WTC11 (cell line): ENCODE measurements at regions not wholly inside any gene's neighbourhood (a gene's known extent, or its start where the extent isn't known, plus 50 kb on each side); places are given as distances from the start of the nearest gene placed in this dataset.
A peak's percentile ranks its signal among the peaks of the same experiment; 100 is the strongest.

Source experiments
- ATAC-seq: fragments of 200-7000 bp; cut with Tn5 transposase; 2 replicates; pipeline ENCODE4 v1.10.0; 2021; ENCODE audit warnings: mild to moderate bottlenecking, moderate library complexity
- CTCF ChIA-PET: fragments of 300-600 bp; sonication (Branson Sonifier 250); formaldehyde crosslinking; loops from one replicate; lab custom pipeline; 2021; ENCODE audit warnings: antibody characterized with exemption; lab: Charles Lee
- POLR2A ChIA-PET: fragments of 350-600 bp; sonication (Branson Sonifier 250); formaldehyde crosslinking; loops from one replicate; lab custom pipeline; 2021; ENCODE audit warnings: antibody characterized with exemption; lab: Charles Lee
- DNase-seq: peaks from one replicate; pipeline ENCODE4 v3.0.0; 2021; ENCODE audit warnings: low spot score
- H3K27ac Mint-ChIP-seq: 2 replicates; pipeline ENCODE4 v1.8.0; 2021; ENCODE audit warnings: mixed read lengths
- H3K27me3 Mint-ChIP-seq: 2 replicates; pipeline ENCODE4 v1.8.0; 2021; ENCODE audit warnings: low read depth, mild to moderate bottlenecking, moderate library complexity, mixed read lengths
- H3K36me3 Mint-ChIP-seq: 2 replicates; pipeline ENCODE4 v1.8.0; 2021; ENCODE audit warnings: mixed read lengths
- H3K4me1 Mint-ChIP-seq: 2 replicates; pipeline ENCODE4 v1.8.0; 2022; ENCODE audit warnings: mixed read lengths
- H3K4me3 Mint-ChIP-seq: 2 replicates; pipeline ENCODE4 v1.8.0; 2021; ENCODE audit warnings: mild to moderate bottlenecking, moderate library complexity, mixed read lengths
- H3K9me3 Mint-ChIP-seq: 2 replicates; pipeline ENCODE4 v1.8.0; 2021; ENCODE audit warnings: mixed read lengths
- AFF4 ChIP-seq: sonication (generic); formaldehyde crosslinking; IDR thresholded peaks from 2 replicates; pipeline ENCODE4 v1.8.1; 2023; ENCODE audit warnings: mild to moderate bottlenecking, missing genetic modification reagents, borderline replicate concordance
- AR ChIP-seq: fragments of 250-450 bp; sonication (Bioruptor Pico); IDR thresholded peaks from 2 replicates; pipeline ENCODE4 v1.9.0; 2021; ENCODE audit warnings: mild to moderate bottlenecking
- GABPB1 ChIP-seq: sonication (generic); formaldehyde crosslinking; IDR thresholded peaks from 2 replicates; pipeline ENCODE4 v1.8.1; 2023; ENCODE audit warnings: mild to moderate bottlenecking, missing genetic modification reagents
- HMGA2 ChIP-seq: fragments of 250-450 bp; sonication (Bioruptor Pico); IDR thresholded peaks from 2 replicates; pipeline ENCODE4 v1.4.0; 2021; ENCODE audit warnings: mild to moderate bottlenecking, moderate library complexity
- IRF1 ChIP-seq: sonication (generic); formaldehyde crosslinking; IDR thresholded peaks from 2 replicates; pipeline ENCODE4 v1.8.0; 2023; ENCODE audit warnings: missing genetic modification reagents
- NR1H2 ChIP-seq: sonication (generic); formaldehyde crosslinking; IDR thresholded peaks from 2 replicates; pipeline ENCODE4 v1.9.0; 2021; ENCODE audit warnings: mild to moderate bottlenecking, moderate library complexity, missing genetic modification reagents
- OVOL2 ChIP-seq: fragments of 250-450 bp; sonication (Bioruptor Pico); IDR thresholded peaks from 2 replicates; pipeline ENCODE4 v1.9.0; 2021; ENCODE audit warnings: mild to moderate bottlenecking, borderline replicate concordance
- SMAD3 ChIP-seq: sonication (generic); formaldehyde crosslinking; IDR thresholded peaks from 2 replicates; pipeline ENCODE4 v1.8.0; 2022; ENCODE audit warnings: missing genetic modification reagents, mild to moderate bottlenecking, borderline replicate concordance
- TCF7 ChIP-seq: sonication (generic); formaldehyde crosslinking; IDR thresholded peaks from 2 replicates; pipeline ENCODE4 v1.8.0; 2022; ENCODE audit warnings: mild to moderate bottlenecking, low read depth, missing genetic modification reagents, moderate library complexity
- ZNF512 ChIP-seq: sonication (generic); formaldehyde crosslinking; IDR thresholded peaks from 2 replicates; pipeline ENCODE4 v1.8.1; 2022; ENCODE audit warnings: missing genetic modification reagents, borderline replicate concordance
- TF ChIP-seq, protein P1 (sequence below): sonication (generic); formaldehyde crosslinking; IDR thresholded peaks from 2 replicates; pipeline ENCODE4 v1.8.0; 2022; ENCODE audit warnings: mild to moderate bottlenecking, missing genetic modification reagents
- TF ChIP-seq, protein P2 (sequence below): sonication (generic); formaldehyde crosslinking; IDR thresholded peaks from 2 replicates; pipeline ENCODE4 v1.8.0; 2023; ENCODE audit warnings: mild to moderate bottlenecking, missing genetic modification reagents

DNA sequence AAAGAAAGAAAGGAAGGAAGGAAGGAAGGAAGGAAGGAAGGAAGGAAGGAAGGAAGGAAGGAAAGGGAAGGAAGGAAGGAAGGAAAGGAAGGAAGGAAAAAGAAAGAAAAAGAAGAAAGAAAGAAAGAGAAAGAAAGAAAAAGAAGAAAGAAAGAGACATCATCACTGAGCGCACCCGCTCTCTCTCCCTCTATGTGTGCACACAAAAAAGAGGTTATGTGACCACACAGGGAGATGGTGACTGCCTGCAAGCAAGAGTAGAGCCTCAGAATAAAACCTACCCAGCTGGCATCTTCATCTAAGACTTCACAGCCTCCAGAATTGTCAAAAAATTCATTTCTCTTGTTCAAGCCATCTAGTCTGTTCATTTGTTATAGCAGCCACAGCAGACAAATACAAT lies 1307.4 kb upstream of the ACVR2A start:
- TF ChIP-seq OVOL2 (CRISPR knock-in tag): no peak
- TF ChIP-seq ZNF512 (CRISPR knock-in tag): peak; percentile 96
- TF ChIP-seq, all 79 proteins: peak for 1
- ATAC-seq (no peak), DNase-seq (no peak)
- H3K27me3 Mint-ChIP-seq: peaks cover 17% of the 10 kb centered on the region
- 0 out of 2 replicates have a peak overlapping the region, but pooled peaks have one; percentile 91 for H3K27ac Mint-ChIP-seq
- no peak overlapping the region for H3K4me3 Mint-ChIP-seq
- peaks cover 27% of the 10 kb centered on the region for H3K9me3 Mint-ChIP-seq
- peaks cover 57% of the 10 kb centered on the region for H3K4me1 Mint-ChIP-seq
- ChIA-PET POLR2A (no interaction called here), CTCF (no interaction called here)
- H3K36me3 Mint-ChIP-seq: peaks cover 31% of the 10 kb centered on the region

GRCh38 chr2:146532509-146533147 lies 1312.2 kb upstream of the ACVR2A start:
- Mint-ChIP-seq H3K36me3 (peaks cover 27% of the 10 kb centered on the region), H3K4me3 (no peak overlapping the region), H3K9me3 (peaks cover 20% of the 10 kb centered on the region), H3K4me1 (peaks cover 36% of the 10 kb centered on the region), H3K27ac (peak overlapping the region; percentile 73), H3K27me3 (peaks cover 11% of the 10 kb centered on the region)
- POLR2A ChIA-PET: no interaction called here
- CTCF ChIA-PET: interaction anchor here (1.0 kb wide), 1 partner anchor 9 kb away, joined by 5 read pairs; no protein-coding TSS in a partner anchor
- DNase-seq: no peak
- no peak for TF ChIP-seq AFF4
- TF ChIP-seq, protein P1, sequence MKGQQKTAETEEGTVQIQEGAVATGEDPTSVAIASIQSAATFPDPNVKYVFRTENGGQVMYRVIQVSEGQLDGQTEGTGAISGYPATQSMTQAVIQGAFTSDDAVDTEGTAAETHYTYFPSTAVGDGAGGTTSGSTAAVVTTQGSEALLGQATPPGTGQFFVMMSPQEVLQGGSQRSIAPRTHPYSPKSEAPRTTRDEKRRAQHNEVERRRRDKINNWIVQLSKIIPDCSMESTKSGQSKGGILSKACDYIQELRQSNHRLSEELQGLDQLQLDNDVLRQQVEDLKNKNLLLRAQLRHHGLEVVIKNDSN (CRISPR knock-in tag): no peak
- no peak for TF ChIP-seq HMGA2 (CRISPR knock-in tag)
- TF ChIP-seq NR1H2: no peak
- TF ChIP-seq IRF1 (CRISPR knock-in tag): no peak
- no peak for ATAC-seq

- ChIA-PET CTCF (no interaction called here), POLR2A (no interaction called here)
- no peak for ATAC-seq
- H3K4me1 Mint-ChIP-seq: peaks cover 39% of the 10 kb centered on the region
- DNase-seq: no peak
- peaks cover 23% of the 10 kb centered on the region for H3K9me3 Mint-ChIP-seq
- TF ChIP-seq GABPB1 (no peak), TCF7 (CRISPR knock-in tag) (no peak), AR (CRISPR knock-in tag) (no peak), SMAD3 (CRISPR knock-in tag) (no peak)
- TF ChIP-seq, protein P2, sequence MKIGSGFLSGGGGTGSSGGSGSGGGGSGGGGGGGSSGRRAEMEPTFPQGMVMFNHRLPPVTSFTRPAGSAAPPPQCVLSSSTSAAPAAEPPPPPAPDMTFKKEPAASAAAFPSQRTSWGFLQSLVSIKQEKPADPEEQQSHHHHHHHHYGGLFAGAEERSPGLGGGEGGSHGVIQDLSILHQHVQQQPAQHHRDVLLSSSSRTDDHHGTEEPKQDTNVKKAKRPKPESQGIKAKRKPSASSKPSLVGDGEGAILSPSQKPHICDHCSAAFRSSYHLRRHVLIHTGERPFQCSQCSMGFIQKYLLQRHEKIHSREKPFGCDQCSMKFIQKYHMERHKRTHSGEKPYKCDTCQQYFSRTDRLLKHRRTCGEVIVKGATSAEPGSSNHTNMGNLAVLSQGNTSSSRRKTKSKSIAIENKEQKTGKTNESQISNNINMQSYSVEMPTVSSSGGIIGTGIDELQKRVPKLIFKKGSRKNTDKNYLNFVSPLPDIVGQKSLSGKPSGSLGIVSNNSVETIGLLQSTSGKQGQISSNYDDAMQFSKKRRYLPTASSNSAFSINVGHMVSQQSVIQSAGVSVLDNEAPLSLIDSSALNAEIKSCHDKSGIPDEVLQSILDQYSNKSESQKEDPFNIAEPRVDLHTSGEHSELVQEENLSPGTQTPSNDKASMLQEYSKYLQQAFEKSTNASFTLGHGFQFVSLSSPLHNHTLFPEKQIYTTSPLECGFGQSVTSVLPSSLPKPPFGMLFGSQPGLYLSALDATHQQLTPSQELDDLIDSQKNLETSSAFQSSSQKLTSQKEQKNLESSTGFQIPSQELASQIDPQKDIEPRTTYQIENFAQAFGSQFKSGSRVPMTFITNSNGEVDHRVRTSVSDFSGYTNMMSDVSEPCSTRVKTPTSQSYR (CRISPR knock-in tag): no peak
- no peak overlapping the region for H3K27ac Mint-ChIP-seq
- H3K36me3 Mint-ChIP-seq: peaks cover 29% of the 10 kb centered on the region
- peaks cover 10% of the 10 kb centered on the region for H3K27me3 Mint-ChIP-seq
- H3K4me3 Mint-ChIP-seq: no peak overlapping the region
These were observed 1312.8 kb upstream of the ACVR2A start for GRCh38 chr2:146532009-146532408.
